ENCODE measurements at regions not wholly inside any gene's neighbourhood (a gene's known extent, or its start where the extent isn't known, plus 50 kb on each side); places are given as distances from the start of the nearest gene placed in this dataset.

DNA sequence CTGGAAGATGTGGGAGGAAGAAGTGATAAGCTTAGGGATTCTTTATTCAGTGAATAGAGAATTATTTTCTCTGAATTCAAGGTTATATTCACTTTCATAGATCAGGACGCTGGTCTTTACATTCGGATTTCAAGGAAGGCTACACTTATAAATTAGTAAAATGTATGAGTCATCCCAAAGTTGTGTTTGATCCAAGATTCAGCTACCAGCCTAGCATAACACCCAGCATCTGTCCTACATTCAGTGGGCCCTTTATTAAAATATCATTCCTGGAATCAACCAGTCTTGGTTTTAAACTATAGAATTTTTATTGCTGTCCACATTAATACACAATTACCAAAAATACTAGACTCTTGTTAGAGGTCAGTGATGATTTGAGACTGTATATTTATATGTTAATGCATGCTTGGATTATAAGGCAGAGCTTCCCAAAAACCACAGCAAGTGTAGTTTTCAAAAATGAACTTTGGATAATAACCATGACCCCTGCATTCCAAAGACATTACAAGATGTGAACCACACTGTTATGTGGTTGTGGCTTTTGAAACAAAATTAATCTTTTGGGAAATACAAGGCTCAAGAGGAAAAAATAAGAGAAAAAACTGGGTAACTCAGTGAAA, 210.7 kb upstream of the CNR1 start:
- Mint-ChIP-seq H3K4me3 (no peak overlapping the region), H3K9me3 (no peaks in the 10 kb centered on the region), H3K27me3 (no peaks in the 10 kb centered on the region), H3K27ac (no peak overlapping the region), H3K4me1 (no peaks in the 10 kb centered on the region), H3K36me3 (ENCODE audit: low read depth) (no peaks in the 10 kb centered on the region)
- intact Hi-C loops (cut with micrococcal nuclease) = no loop called here
- DNase-seq = no peak

DNA sequence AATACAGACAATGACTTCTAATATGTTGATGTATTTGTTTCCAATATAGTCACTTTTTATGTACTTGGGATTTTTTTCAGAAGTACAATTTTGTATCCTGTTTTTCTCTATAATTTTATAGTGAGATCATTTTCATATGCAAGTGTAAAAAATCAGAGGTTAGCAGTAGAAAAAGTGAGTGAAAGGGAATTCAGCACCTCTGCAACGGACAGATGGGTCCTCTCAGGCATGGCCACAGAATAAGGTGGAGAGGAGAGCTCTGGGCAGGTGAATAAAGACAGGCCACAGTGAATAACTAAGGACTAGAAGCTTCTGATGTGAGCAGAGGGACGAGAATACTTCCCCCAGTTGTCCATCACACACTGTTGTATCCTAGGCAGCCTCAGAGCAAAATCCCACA, 210.1 kb upstream of the CNR1 start:
- DNase-seq = no peak
- intact Hi-C loops (cut with micrococcal nuclease) = no loop called here
- Mint-ChIP-seq H3K4me3 (no peak overlapping the region), H3K9me3 (no peaks in the 10 kb centered on the region), H3K36me3 (ENCODE audit: low read depth) (no peaks in the 10 kb centered on the region), H3K4me1 (no peaks in the 10 kb centered on the region), H3K27me3 (no peaks in the 10 kb centered on the region), H3K27ac (no peak overlapping the region)

DNA sequence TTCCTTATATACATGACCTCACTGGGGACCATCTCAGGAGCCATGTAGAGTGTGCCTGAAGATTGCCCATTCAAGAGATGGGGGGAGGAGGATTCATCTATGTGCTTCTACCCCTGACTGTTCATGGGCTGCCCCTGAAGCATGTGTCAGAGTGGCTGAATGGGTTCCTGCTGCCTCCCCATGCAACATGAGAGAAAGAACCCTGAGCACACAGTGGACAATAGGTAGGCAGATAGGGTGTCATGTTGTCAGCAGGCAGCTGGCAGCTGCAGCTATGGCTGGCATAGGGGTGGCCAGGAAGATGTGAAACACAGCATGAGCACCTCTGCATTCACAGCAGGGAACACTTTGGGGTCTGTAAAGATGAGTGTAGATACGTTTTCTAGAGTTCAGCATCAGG, 208.4 kb upstream of the CNR1 start:
- H3K9me3 Mint-ChIP-seq = no peaks in the 10 kb centered on the region
- no peak overlapping the region for H3K27ac Mint-ChIP-seq
- intact Hi-C loops (cut with micrococcal nuclease) = no loop called here
- no peak for DNase-seq
- H3K27me3 Mint-ChIP-seq = no peaks in the 10 kb centered on the region
- no peak overlapping the region for H3K4me3 Mint-ChIP-seq
- no peaks in the 10 kb centered on the region for H3K36me3 Mint-ChIP-seq (ENCODE audit: low read depth)
- no peaks in the 10 kb centered on the region for H3K4me1 Mint-ChIP-seq

DNA sequence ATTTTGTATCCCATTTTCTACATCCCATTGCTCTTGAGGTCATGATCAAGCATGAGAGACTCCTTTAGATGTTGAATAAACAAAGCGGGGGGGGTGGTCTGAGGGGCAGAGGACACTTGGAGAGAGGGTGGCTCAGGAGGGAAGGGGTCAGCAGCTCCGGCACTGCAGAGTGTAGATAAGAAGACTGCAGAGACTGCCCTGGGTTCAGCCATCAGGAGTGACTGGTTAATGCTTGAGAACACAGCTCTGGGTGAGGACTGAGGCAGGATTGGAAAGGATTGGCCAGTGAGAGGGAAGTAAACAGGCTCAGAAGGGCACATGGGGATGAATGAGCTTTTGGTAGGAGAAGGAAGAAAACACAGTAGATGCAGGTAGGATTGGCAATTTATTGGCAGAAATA, 205.3 kb upstream of the CNR1 start:
- Mint-ChIP-seq H3K27me3 (no peaks in the 10 kb centered on the region), H3K4me3 (no peak overlapping the region), H3K36me3 (ENCODE audit: low read depth) (no peaks in the 10 kb centered on the region), H3K4me1 (no peaks in the 10 kb centered on the region), H3K9me3 (no peaks in the 10 kb centered on the region), H3K27ac (no peak overlapping the region)
- intact Hi-C loops (cut with micrococcal nuclease) = no loop called here
- DNase-seq = no peak

DNA sequence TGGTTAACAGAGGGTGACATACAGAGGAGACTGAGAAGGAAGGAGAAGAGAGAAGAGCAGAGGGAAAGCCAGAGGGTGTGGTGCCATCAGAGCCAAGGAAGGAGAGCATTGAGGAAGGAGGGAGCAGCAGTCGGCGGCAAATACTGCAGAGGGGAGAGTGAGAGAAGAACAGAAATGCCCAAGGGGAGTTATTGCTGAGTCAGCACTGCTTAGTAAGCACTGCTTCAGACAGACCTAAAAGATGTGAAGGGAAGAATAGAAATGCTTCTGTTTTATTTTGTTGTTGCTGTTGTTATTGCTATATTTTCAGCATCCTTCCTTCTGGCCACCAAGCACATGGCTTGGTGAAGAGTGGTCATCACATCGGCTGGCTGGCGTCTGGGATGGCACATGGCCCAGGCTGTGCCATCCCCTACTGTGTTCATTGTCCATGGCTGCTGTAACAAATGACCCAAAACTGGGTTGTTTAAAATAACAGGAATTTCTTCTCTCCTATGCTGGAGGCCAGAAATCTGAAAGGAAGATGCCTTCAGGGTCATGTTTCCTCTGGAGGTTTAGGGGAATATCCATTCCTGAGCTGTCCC, 204.1 kb upstream of the CNR1 start:
- H3K4me1 Mint-ChIP-seq = no peaks in the 10 kb centered on the region
- no peak for DNase-seq
- H3K27me3 Mint-ChIP-seq = no peaks in the 10 kb centered on the region
- no peak overlapping the region for H3K27ac Mint-ChIP-seq
- H3K9me3 Mint-ChIP-seq = no peaks in the 10 kb centered on the region
- intact Hi-C loops (cut with micrococcal nuclease) = no loop called here
- no peaks in the 10 kb centered on the region for H3K36me3 Mint-ChIP-seq (ENCODE audit: low read depth)
- H3K4me3 Mint-ChIP-seq = no peak overlapping the region

DNA sequence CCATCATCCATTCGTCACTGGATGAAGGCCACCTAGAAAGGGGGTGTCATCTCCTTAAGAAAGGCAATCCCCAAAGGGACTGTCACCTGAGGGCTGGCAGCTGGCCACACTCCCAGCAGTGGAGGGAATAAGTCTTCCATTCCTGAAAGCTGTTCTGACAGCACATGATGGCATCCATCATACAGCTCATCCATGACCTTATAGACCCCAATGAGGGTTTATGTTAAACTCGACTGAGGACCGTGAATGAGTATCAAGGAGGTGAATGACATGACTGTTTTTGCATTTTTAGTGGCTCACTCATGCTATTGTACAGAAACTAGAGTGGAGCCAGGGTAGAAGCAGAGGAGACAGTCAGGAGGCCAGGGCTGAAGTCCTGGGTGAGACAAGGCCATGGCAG, 203.1 kb upstream of the CNR1 start:
- intact Hi-C loops (cut with micrococcal nuclease) = no loop called here
- Mint-ChIP-seq H3K27ac (no peak overlapping the region), H3K9me3 (no peaks in the 10 kb centered on the region), H3K4me1 (no peaks in the 10 kb centered on the region), H3K36me3 (ENCODE audit: low read depth) (no peaks in the 10 kb centered on the region), H3K4me3 (no peak overlapping the region), H3K27me3 (no peaks in the 10 kb centered on the region)
- no peak for DNase-seq

DNA sequence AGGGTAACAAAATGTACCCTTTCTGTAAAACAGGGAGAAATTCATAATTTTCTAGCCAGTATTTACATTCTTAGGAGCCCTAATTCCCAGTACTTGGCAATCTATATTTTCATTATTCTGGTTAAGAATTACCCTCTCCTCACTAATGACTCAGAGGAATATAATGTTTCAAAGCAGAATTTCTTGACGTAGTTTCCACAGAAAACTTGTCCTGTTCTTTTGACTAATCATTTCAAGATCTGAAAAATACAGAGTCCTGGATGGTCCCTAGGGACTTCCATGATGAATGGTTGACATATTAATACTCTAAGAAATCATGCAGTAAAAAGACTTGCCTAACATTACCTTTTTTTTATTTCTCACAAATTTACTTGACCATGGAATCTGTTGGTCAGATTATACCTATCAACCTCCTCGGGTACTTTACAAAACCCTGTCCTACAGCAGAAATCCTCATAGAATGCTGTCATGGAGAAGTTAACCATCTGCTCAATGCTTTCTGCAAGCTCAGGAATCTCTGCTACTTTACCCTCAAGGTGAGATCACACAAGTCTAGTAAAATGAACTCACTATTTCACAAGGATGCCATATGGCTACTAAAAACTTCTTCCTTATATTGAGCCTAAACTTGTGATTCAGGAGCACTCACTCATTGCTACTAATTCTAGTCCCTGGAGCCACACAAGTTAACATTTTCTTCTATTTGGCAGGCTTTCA, 202.1 kb upstream of the CNR1 start:
- DNase-seq = no peak
- H3K36me3 Mint-ChIP-seq (ENCODE audit: low read depth) = no peaks in the 10 kb centered on the region
- no peak overlapping the region for H3K4me3 Mint-ChIP-seq
- intact Hi-C loops (cut with micrococcal nuclease) = no loop called here
- no peaks in the 10 kb centered on the region for H3K4me1 Mint-ChIP-seq
- no peaks in the 10 kb centered on the region for H3K9me3 Mint-ChIP-seq
- H3K27ac Mint-ChIP-seq = no peak overlapping the region
- no peaks in the 10 kb centered on the region for H3K27me3 Mint-ChIP-seq

DNA sequence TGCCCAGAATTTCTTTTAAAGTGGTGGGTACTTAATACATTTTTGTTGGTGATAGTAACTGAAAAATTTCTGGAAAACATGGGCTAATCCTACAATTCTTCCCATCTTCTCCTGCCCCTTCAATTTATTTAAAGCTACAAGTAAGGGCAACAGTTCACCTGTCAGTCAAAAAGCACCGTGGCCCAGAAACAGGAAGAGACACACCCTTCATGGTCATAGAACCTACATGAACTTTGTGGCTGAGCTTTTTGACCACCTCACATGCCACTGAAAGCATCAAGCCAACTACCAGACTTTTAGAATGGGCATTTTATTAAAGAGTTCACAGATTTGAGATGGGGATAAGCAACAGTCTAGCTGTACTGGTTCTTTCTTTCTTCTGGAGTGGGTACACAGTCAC, 201.1 kb upstream of the CNR1 start:
- intact Hi-C loops (cut with micrococcal nuclease) = no loop called here
- DNase-seq = no peak
- Mint-ChIP-seq H3K36me3 (ENCODE audit: low read depth) (no peaks in the 10 kb centered on the region), H3K4me3 (no peak overlapping the region), H3K27me3 (no peaks in the 10 kb centered on the region), H3K4me1 (no peaks in the 10 kb centered on the region), H3K27ac (no peak overlapping the region), H3K9me3 (no peaks in the 10 kb centered on the region)

DNA sequence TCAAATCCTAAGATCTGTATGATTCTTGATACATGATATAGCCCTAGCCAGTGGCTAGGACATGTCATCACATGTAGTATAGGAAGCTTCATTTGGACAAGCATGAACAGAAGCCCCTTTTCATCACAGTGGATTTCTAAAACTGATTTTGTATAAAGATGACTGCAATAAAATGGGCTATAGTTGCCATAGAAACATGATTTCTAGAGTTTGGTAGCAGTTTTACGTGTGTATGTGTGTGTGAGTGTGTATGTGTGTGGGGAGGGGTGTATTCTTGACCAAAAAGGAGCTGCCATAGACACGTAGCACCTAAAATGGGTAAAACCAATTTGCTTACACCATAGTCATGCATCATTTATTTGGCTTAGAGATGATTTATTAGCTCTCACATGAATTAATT, 200.5 kb upstream of the CNR1 start:
- no peaks in the 10 kb centered on the region for H3K9me3 Mint-ChIP-seq
- no peaks in the 10 kb centered on the region for H3K4me1 Mint-ChIP-seq
- no peak overlapping the region for H3K27ac Mint-ChIP-seq
- no peaks in the 10 kb centered on the region for H3K36me3 Mint-ChIP-seq (ENCODE audit: low read depth)
- no peak for DNase-seq
- H3K27me3 Mint-ChIP-seq = no peaks in the 10 kb centered on the region
- no peak overlapping the region for H3K4me3 Mint-ChIP-seq
- intact Hi-C loops (cut with micrococcal nuclease) = no loop called here

DNA sequence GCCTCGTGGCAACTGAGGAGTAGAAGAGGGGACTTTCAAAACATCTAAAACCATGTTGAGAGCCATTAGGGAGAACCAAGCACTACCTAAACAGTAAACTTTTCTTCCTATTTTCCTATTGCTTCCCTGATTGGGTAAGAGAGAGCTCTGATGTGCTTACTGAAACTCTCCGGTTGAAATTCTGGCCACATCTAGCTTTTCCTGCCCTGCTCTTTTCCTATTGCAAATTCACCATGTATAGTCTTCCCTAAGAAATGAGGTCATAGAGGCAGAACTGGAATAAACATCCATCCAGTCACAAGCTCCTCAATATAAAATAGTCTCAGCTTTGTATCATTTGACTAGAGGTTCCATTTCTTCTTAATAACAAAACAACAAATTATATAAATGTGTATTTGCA, 199.5 kb upstream of the CNR1 start:
- no peak for DNase-seq
- Mint-ChIP-seq H3K9me3 (no peaks in the 10 kb centered on the region), H3K36me3 (ENCODE audit: low read depth) (no peaks in the 10 kb centered on the region), H3K4me3 (no peak overlapping the region), H3K4me1 (no peaks in the 10 kb centered on the region), H3K27ac (no peak overlapping the region), H3K27me3 (no peaks in the 10 kb centered on the region)
- intact Hi-C loops (cut with micrococcal nuclease) = no loop called here

DNA sequence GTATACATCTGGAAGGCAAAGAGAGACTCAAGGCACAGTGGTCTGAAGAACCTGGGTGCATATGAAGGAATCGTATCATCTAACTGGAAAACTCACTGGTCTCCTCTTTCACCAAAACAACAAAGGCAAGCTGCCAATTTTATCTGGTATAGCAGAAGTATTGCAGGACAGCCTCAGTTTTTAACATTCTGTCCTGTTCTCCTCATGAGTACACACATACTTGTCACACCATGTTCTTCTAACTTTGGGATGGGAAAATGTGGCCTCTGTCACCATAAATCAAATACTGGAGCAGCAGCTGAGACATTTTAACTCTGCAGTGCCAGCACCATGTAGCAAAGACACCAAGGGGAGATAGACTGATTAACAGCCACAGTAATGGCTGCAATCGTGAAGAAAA, 199.1 kb upstream of the CNR1 start:
- Mint-ChIP-seq H3K27me3 (no peaks in the 10 kb centered on the region), H3K36me3 (ENCODE audit: low read depth) (no peaks in the 10 kb centered on the region), H3K27ac (no peak overlapping the region), H3K4me3 (no peak overlapping the region), H3K9me3 (no peaks in the 10 kb centered on the region), H3K4me1 (no peaks in the 10 kb centered on the region)
- no peak for DNase-seq
- intact Hi-C loops (cut with micrococcal nuclease) = no loop called here

DNA sequence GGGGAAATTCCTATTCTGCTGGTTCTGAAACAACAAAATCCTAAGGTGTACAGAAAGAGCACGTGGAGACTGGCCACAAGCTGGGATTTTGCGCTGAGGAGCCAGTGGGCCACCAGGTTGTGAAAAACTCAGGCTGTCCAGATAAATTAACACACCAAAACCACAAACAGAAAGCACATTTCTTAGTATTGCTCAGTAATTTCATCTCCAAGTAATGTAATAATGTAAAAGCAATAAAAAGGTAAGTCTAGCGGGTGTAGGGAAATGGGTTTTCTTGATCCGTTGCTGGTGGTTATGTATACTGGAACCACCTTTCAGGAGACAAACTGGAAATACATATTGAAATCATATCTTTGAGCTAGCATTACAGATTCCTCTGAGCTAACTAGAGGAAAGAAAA, 195.6 kb upstream of the CNR1 start:
- H3K36me3 Mint-ChIP-seq (ENCODE audit: low read depth) = no peaks in the 10 kb centered on the region
- H3K27ac Mint-ChIP-seq = no peak overlapping the region
- intact Hi-C loops (cut with micrococcal nuclease) = no loop called here
- no peak for DNase-seq
- H3K4me3 Mint-ChIP-seq = no peak overlapping the region
- H3K27me3 Mint-ChIP-seq = no peaks in the 10 kb centered on the region
- H3K9me3 Mint-ChIP-seq = no peaks in the 10 kb centered on the region
- no peaks in the 10 kb centered on the region for H3K4me1 Mint-ChIP-seq

DNA sequence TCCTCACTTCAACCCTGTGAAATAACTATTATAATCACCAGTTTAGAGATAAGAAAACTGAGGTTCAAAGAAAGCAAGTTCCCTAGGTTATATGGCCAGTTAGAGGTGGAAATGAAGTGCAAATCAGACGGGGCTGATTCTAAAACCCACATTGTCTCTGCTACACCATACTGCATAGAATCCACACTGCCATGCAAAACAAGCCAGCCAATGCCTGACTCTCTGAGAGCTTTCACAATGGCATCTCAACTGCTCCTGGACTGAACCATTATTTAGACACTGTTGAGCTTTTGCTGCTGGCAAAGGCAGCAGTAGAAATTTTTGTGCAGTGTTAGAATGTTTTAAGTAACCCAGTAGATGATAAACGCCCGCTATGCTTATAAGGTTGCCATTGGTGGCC, 195.2 kb upstream of the CNR1 start:
- no peaks in the 10 kb centered on the region for H3K4me1 Mint-ChIP-seq
- H3K36me3 Mint-ChIP-seq (ENCODE audit: low read depth) = no peaks in the 10 kb centered on the region
- no peak overlapping the region for H3K4me3 Mint-ChIP-seq
- intact Hi-C loops (cut with micrococcal nuclease) = no loop called here
- no peaks in the 10 kb centered on the region for H3K27me3 Mint-ChIP-seq
- H3K9me3 Mint-ChIP-seq = no peaks in the 10 kb centered on the region
- no peak overlapping the region for H3K27ac Mint-ChIP-seq
- no peak for DNase-seq

DNA sequence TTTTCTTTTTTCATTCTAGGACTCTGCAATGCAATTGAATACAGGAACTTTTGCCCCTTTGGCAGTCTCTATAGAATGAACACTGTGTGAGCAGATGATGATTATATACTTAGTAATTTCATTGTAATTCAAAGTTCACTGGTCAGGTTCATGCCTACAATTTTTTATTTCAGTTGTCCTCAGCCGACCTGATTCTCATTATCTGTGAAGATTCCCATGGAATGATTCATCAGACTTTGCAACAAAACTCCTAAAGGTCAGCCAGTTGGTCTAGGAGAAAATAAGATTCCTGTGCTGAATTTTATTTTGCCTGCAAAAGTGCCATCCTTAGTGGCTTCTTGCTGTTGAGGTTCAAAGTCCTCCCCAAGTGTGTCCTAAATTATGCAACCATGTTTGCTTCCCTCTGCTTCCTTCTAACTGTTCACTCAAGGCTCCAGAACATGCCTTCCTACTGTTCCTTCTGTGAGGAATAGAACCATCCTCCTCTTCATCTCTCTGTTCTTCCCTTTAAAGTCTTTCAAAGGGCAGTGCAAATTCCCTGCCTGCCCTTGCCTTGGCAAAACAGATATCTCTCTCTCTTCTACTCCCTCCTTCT, 194.2 kb upstream of the CNR1 start:
- intact Hi-C loops (cut with micrococcal nuclease) = no loop called here
- H3K4me3 Mint-ChIP-seq = no peak overlapping the region
- H3K27me3 Mint-ChIP-seq = no peaks in the 10 kb centered on the region
- no peaks in the 10 kb centered on the region for H3K36me3 Mint-ChIP-seq (ENCODE audit: low read depth)
- H3K9me3 Mint-ChIP-seq = no peaks in the 10 kb centered on the region
- no peak for DNase-seq
- H3K27ac Mint-ChIP-seq = no peak overlapping the region
- H3K4me1 Mint-ChIP-seq = no peaks in the 10 kb centered on the region

All from activated CD4-positive, alpha-beta T cell treated with anti-CD3 and anti-CD28 coated beads, Interleukin-2, amount 10 ng/mL, durations not matched to agents 24 days and 14 days (primary cell).